WI38 (cell line): ENCODE measurements at regions not wholly inside any gene's neighbourhood (a gene's known extent, or its start where the extent isn't known, plus 50 kb on each side); places are given as distances from the start of the nearest gene placed in this dataset.

Experiments used
- H3K4me3 ChIP-seq: 2 replicates; pipeline ENCODE4 v1.5.1; 2011; ENCODE audit warnings: low read depth, mild to moderate bottlenecking, control low read depth, low read length
- CTCF ChIP-seq: IDR thresholded peaks from 2 replicates; pipeline ENCODE4 v1.5.1; 2012; ENCODE audit warnings: low read depth, mild to moderate bottlenecking, control low read depth, low read length

- no peak overlapping the region for H3K4me3 ChIP-seq
- TF ChIP-seq CTCF = no peak
These were observed 144.2 kb upstream of the DLGAP1 start for GRCh38 chr18:4599312-4599711.

GRCh38 chr18:4597301-4597700 lies 142.2 kb upstream of the DLGAP1 start:
- no peak overlapping the region for H3K4me3 ChIP-seq
- TF ChIP-seq CTCF = no peak

- TF ChIP-seq CTCF = no peak
- no peak overlapping the region for H3K4me3 ChIP-seq
These were observed 138.8 kb upstream of the DLGAP1 start for GRCh38 chr18:4593895-4594294.

- no peak for TF ChIP-seq CTCF
- H3K4me3 ChIP-seq = no peak overlapping the region
These were observed 138.4 kb upstream of the DLGAP1 start for GRCh38 chr18:4593459-4593858.

GRCh38 chr18:4589056-4589800 lies 134.1 kb upstream of the DLGAP1 start:
- TF ChIP-seq CTCF = no peak
- H3K4me3 ChIP-seq = no peak overlapping the region

- TF ChIP-seq CTCF = no peak
- no peak overlapping the region for H3K4me3 ChIP-seq
These were observed 132.1 kb upstream of the DLGAP1 start for GRCh38 chr18:4587204-4587603.

- TF ChIP-seq CTCF = no peak
- no peak overlapping the region for H3K4me3 ChIP-seq
These were observed 131.6 kb upstream of the DLGAP1 start for GRCh38 chr18:4586731-4587130.
